Heart left ventricle (tissue), 16 donors: ENCODE measurements at regions not wholly inside any gene's neighbourhood (a gene's known extent, or its start where the extent isn't known, plus 50 kb on each side); places are given as distances from the start of the nearest gene placed in this dataset.

Experiments used
- ATAC-seq, 4 donors: fragments of 200-7000 bp; cut with Tn5 transposase; one replicate each; pipeline ENCODE4 v1.9.1; 2020 to 2022; ENCODE audit warnings: moderate library complexity in 4 of 4, mild to moderate bottlenecking in 3 of 4, moderate number of reproducible peaks in 1 of 4
- DNase-seq, 5 donors: peaks; one replicate each; pipeline ENCODE4 v3.0.0-alpha.2; 2020
- H3K27ac ChIP-seq, 12 donors: fragments of 200-600 bp; sonication (generic) in 4 of 12; one replicate each; pipeline versions ENCODE4 v1.5.0 to v1.8.0; 2016 to 2022; ENCODE audit warnings: mild to moderate bottlenecking in 2 of 12
- H3K27me3 ChIP-seq, 9 donors: fragments of 200-600 bp; sonication (generic) in 2 of 9; one replicate each; pipeline versions ENCODE4 v1.5.1 to v1.8.0; 2016 to 2022; ENCODE audit warnings: mild to moderate bottlenecking in 3 of 9
- H3K36me3 ChIP-seq, 9 donors: fragments of 200-600 bp; sonication (generic) in 2 of 9; one replicate each; pipeline versions ENCODE4 v1.5.0 to v1.8.0; 2018 to 2022; ENCODE audit warnings: mild to moderate bottlenecking in 2 of 9
- H3K4me1 ChIP-seq, 12 donors: fragments of 200-600 bp; sonication (generic) in 4 of 12; one replicate each; pipeline versions ENCODE4 v1.5.0 to v1.8.0; 2016 to 2022; ENCODE audit warnings: mild to moderate bottlenecking in 3 of 12
- H3K4me3 ChIP-seq, 12 donors: fragments of 200-600 bp; sonication (generic) in 4 of 12; one replicate each; pipeline versions ENCODE4 v1.5.0 to v1.8.0; 2017 to 2022; ENCODE audit warnings: mild to moderate bottlenecking in 9 of 12, moderate library complexity in 4 of 12
- H3K9me3 ChIP-seq, 12 donors: fragments of 200-600 bp; sonication (generic) in 4 of 12; one replicate each; pipeline versions ENCODE4 v1.5.0 to v1.8.0; 2016 to 2022; ENCODE audit warnings: mild to moderate bottlenecking in 1 of 12
- CTCF ChIP-seq, 12 donors: fragments of 200-600 bp; sonication (generic) in 4 of 12; IDR thresholded peaks; one replicate each; pipeline versions ENCODE4 v1.5.0 to v1.8.0; 2018 to 2022; ENCODE audit warnings: antibody characterized with exemption in 12 of 12, mild to moderate bottlenecking in 5 of 12
- POLR2A ChIP-seq, 2 donors: fragments of 450-650 bp; IDR thresholded peaks; one replicate each; pipeline ENCODE4 v1.6.1; 2017; ENCODE audit warnings: antibody characterized with exemption in 2 of 2, mild to moderate bottlenecking in 2 of 2, moderate library complexity in 2 of 2
- WGBS, 4 donors: extraction: QIAGEN DNeasy Blood & Tissue Kit in 2 of 4; methylation state at CpG; one replicate each; pipeline versions ENCODE4 v1.1.5 to v1.1.7; 2013 to 2018; 5-methylcytosine and 5-hydroxymethylcytosine counted together
- intact Hi-C, 10 donors: fragments of 100-400 bp; cut with DNase I; formaldehyde crosslinking; loops; one replicate each; pipeline versions ENCODE4 v1.11.1 to v1.14.2; 2022
- donor health status: ischemic (EF 13 %, LVEDD 7.1; RV severe dilation, severe dysfunction).
- donor health status: healthy with polysubstance abuse.
- donor health status: DM: no; HTN: yes; CAD: no.
- donor health status: DM: no; HTN: no; CAD: no.
- donor health status: ischemic (EF 25% LVEDD 6.9; RV normal size, moderate dysfunction).
- donor health status: ischemic (EF 25% LVEDD 5.7; RV mildly dilated, moderate dysfunction).
- donor health status: healthy.
- donor health status: DM: yes; HTN: yes; CAD: no.
- donor health status: ischemic (EF 35%, LVEDD 5.7; RV mildly dilated, moderate dysfunction).
- donor health status: nonischemic (EF 11% LVEDD 7.7; RV severe dilation, severe dysfunction).
- donor health status: DM: yes; HTN: yes; CAD: no.
- donor health status: PGD.
- donor health status: ischemic (EF 29% LVEDD 5.4; RV normal size, mild dysfunction).
- donor health status: nonischemic (EF 23%, LVEDD 6.1; RV moderate dilation, normal function).

- H3K9me3 ChIP-seq, result no peaks in the 10 kb centered on the region
- no peaks in the 10 kb centered on the region for H3K36me3 ChIP-seq
- peak overlapping the region in 1 of 12 donors; percentile 30 for H3K27ac ChIP-seq
- H3K4me1 ChIP-seq, result peaks cover 0 to 43% (median 25%) of the 10 kb centered on the region in 12 donors
- H3K27me3 ChIP-seq, result no peaks in the 10 kb centered on the region
- ATAC-seq (no peak), DNase-seq (no peak)
- WGBS, 4 donors, result 89 to 92% (median 90%) methylated on average over 6 of the region's 6 CpGs
- no peak overlapping the region for H3K4me3 ChIP-seq
- intact Hi-C loops, result no loop called here
- TF ChIP-seq CTCF (IDR thresholded peaks at IDR 0.05) (no peak), POLR2A (IDR thresholded peaks at IDR 0.05) (no peak)
These were observed 256.8 kb downstream of the TOMM20 start for GRCh38 chr1:234871710-234872271.

DNA sequence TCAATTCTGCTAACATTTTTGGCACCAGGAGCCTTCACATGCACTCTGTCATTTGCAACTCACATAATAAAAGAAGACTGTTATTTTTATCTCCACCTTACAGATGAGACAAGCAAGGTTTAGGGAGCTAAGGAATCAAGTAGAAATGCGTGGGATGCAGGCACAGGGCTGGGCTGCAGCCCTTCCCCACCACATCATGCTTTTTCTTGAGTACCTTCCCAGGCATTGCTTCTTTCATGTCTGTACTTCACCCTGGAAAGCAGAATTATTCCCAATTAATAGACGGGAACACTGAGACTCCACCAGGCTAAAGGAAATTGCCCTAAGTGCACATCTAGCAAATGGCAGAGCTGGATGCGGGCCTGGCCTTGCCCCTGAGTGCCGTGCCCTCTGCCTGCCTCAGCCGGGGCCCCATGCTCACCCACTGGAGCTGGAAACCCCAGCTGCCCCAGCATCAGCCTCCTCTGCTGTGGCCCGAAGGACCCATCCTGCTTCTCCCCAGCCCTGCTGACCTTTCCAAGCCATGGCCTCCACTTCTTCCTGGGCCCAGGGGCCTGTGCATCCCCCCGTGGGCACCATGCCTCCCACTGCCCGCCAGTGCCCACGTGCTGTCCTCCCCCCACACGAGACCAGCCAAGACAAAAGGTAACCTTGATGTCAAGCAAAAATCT is 257.5 kb downstream of the TOMM20 start:
- no peaks in the 10 kb centered on the region for H3K27me3 ChIP-seq
- no peaks in the 10 kb centered on the region for H3K9me3 ChIP-seq
- 89 to 95% (median 91%) methylated on average over 6 to 10 of the region's 10 CpGs for WGBS, 4 donors
- DNase-seq, result no peak
- H3K4me3 ChIP-seq, result no peak overlapping the region
- TF ChIP-seq POLR2A (IDR thresholded peaks at IDR 0.05) (no peak), CTCF (IDR thresholded peaks at IDR 0.05) (no peak)
- intact Hi-C loops, result no loop called here
- peaks cover 0 to 43% (median 27%) of the 10 kb centered on the region in 12 donors for H3K4me1 ChIP-seq
- no peak for ATAC-seq
- no peaks in the 10 kb centered on the region for H3K36me3 ChIP-seq
- H3K27ac ChIP-seq, result peak overlapping the region in 2 of 12 donors; percentile 10 to 39

GRCh38 chr1:234870020-234870981 is 258.3 kb downstream of the TOMM20 start:
- no peaks in the 10 kb centered on the region for H3K36me3 ChIP-seq
- ATAC-seq (peak in 3 of 4 donors; percentile 3 to 50 (median 11)), DNase-seq (no peak)
- intact Hi-C loops, result no loop called here
- H3K4me3 ChIP-seq, result no peak overlapping the region
- no peaks in the 10 kb centered on the region for H3K27me3 ChIP-seq
- 73 to 84% (median 83%) methylated on average over 9 to 11 of the region's 11 CpGs for WGBS, 4 donors
- peak overlapping the region in 4 of 12 donors; percentile 10 to 52 (median 38) for H3K27ac ChIP-seq
- TF ChIP-seq POLR2A (IDR thresholded peaks at IDR 0.05), result no peak
- TF ChIP-seq CTCF (IDR thresholded peaks at IDR 0.05), result no peak
- peaks cover 0 to 41% (median 26%) of the 10 kb centered on the region in 12 donors for H3K4me1 ChIP-seq
- H3K9me3 ChIP-seq, result no peaks in the 10 kb centered on the region
